GM23248 (cell line): ENCODE measurements at regions not wholly inside any gene's neighbourhood (a gene's known extent, or its start where the extent isn't known, plus 50 kb on each side); places are given as distances from the start of the nearest gene placed in this dataset.

Experiments used
- DNase-seq: peaks from one replicate; pipeline ENCODE4 v3.0.0-alpha.2; 2015
- H2AFZ ChIP-seq: fragments of 200-600 bp; sonication (generic); 2 replicates; pipeline ENCODE4 v1.6.1; 2016; ENCODE audit warnings: antibody characterized with exemption
- H3F3A ChIP-seq: fragments of 200-600 bp; sonication (generic); 2 replicates; pipeline ENCODE4 v1.6.1; 2016; ENCODE audit warnings: mild to moderate bottlenecking, antibody characterized with exemption, mixed run types; ENCODE audit not compliant: insufficient read depth
- H3K27ac ChIP-seq: fragments of 200-600 bp; sonication (generic); 2 replicates; pipeline ENCODE4 v1.5.1; 2016; ENCODE audit warnings: mild to moderate bottlenecking
- H3K27me3 ChIP-seq: fragments of 200-600 bp; sonication (generic); replicated peaks from 2 replicates; pipeline ENCODE4 v1.6.1; 2016; ENCODE audit warnings: mild to moderate bottlenecking; ENCODE audit not compliant: insufficient read depth
- H3K36me3 ChIP-seq: fragments of 200-600 bp; sonication (generic); 2 replicates; pipeline ENCODE4 v1.6.1; 2016; ENCODE audit warnings: low read depth, mild to moderate bottlenecking
- H3K4me1 ChIP-seq: fragments of 200-600 bp; sonication (generic); 2 replicates; pipeline ENCODE4 v1.6.1; 2016; ENCODE audit warnings: mild to moderate bottlenecking; ENCODE audit not compliant: insufficient read depth
- H3K4me2 ChIP-seq: fragments of 200-600 bp; sonication (generic); one replicate; pipeline ENCODE4 v1.6.1; 2016; ENCODE audit warnings: mild to moderate bottlenecking; ENCODE audit not compliant: unreplicated experiment
- H3K4me3 ChIP-seq: fragments of 200-600 bp; sonication (generic); 2 replicates; pipeline ENCODE4 v1.5.1; 2016; ENCODE audit warnings: mild to moderate bottlenecking
- H3K79me2 ChIP-seq: fragments of 200-600 bp; sonication (generic); 2 replicates; pipeline ENCODE4 v1.6.1; 2016; ENCODE audit warnings: mild to moderate bottlenecking; ENCODE audit not compliant: insufficient read depth
- H3K9ac ChIP-seq: fragments of 200-600 bp; sonication (generic); 2 replicates; pipeline ENCODE4 v1.6.1; 2016; ENCODE audit warnings: mild to moderate bottlenecking
- H3K9me2 ChIP-seq: fragments of 200-600 bp; sonication (generic); 2 replicates; pipeline ENCODE4 v1.6.1; 2016; ENCODE audit warnings: mixed run types, mild to moderate bottlenecking, moderate library complexity; ENCODE audit not compliant: insufficient read depth
- H3K9me3 ChIP-seq: fragments of 200-600 bp; sonication (generic); one replicate; pipeline ENCODE4 v1.6.1; 2017; ENCODE audit warnings: low read depth
- H4K20me1 ChIP-seq: fragments of 200-600 bp; sonication (generic); 2 replicates; pipeline ENCODE4 v1.6.0; 2016; ENCODE audit not compliant: insufficient read depth
- EZH2 ChIP-seq: fragments of 200-600 bp; sonication (generic); IDR thresholded peaks from 2 replicates; pipeline ENCODE4 v1.6.1; 2018; ENCODE audit warnings: antibody characterized with exemption, mild to moderate bottlenecking; ENCODE audit not compliant: insufficient read depth, poor library complexity, severe bottlenecking
- EZH2phosphoT487 ChIP-seq: fragments of 200-600 bp; sonication (generic); IDR thresholded peaks from 2 replicates; pipeline ENCODE4 v1.6.1; 2018; ENCODE audit warnings: antibody characterized with exemption, moderate library complexity, mild to moderate bottlenecking, low read depth; ENCODE audit not compliant: insufficient read depth
- WGBS, 2 experiments: methylation state at CpG; one replicate each; pipeline ENCODE4 v1.1.6; 2015 to 2017; ENCODE audit warnings: low lambda C conversion rate in 2 of 2, low coverage in 1 of 2; ENCODE audit errors: missing lambda C conversion rate in 2 of 2; 5-methylcytosine and 5-hydroxymethylcytosine counted together
- in situ Hi-C: fragments of 300-500 bp; cut with MboI; formaldehyde crosslinking; loops from 2 replicates; pipeline ENCODE4 v1.15.0; 2020

DNA sequence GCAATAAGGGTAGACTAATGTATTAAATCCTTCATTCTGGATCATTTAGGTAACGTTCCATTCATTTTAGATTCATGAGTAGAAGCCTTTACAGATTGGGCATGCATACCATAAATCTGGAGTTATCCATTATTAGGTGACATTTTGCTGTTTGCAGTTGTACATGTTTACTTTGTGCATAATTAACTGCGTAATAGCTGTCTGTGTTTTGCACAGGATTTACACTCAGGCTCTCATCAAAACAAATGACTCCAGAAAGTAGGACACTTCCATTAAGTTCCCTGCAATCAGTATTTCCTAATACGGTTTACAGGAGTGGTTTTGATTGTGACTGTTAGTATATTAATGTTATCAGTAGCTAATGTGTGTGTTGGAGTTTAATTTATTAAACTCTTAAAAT is 997.4 kb downstream of the HACE1 start:
- H3K4me2 ChIP-seq, result no peak overlapping the region
- WGBS, 2 experiments, result 21% methylated on average over 3 of the region's 3 CpGs
- no peaks in the 10 kb centered on the region for H4K20me1 ChIP-seq
- H3K9me2 ChIP-seq, result no peaks in the 10 kb centered on the region
- no peaks in the 10 kb centered on the region for H3K9me3 ChIP-seq
- H3K79me2 ChIP-seq, result no peaks in the 10 kb centered on the region
- TF ChIP-seq EZH2phosphoT487, result no peak
- no peak for TF ChIP-seq EZH2
- no peaks in the 10 kb centered on the region for H3K27me3 ChIP-seq
- H3F3A ChIP-seq, result no peaks in the 10 kb centered on the region
- no peak overlapping the region for H2AFZ ChIP-seq
- H3K4me3 ChIP-seq, result no peak overlapping the region
- in situ Hi-C loops, result no loop called here
- no peak overlapping the region for H3K27ac ChIP-seq
- H3K4me1 ChIP-seq, result no peaks in the 10 kb centered on the region
- DNase-seq, result no peak
- no peaks in the 10 kb centered on the region for H3K36me3 ChIP-seq
- no peak overlapping the region for H3K9ac ChIP-seq

DNA sequence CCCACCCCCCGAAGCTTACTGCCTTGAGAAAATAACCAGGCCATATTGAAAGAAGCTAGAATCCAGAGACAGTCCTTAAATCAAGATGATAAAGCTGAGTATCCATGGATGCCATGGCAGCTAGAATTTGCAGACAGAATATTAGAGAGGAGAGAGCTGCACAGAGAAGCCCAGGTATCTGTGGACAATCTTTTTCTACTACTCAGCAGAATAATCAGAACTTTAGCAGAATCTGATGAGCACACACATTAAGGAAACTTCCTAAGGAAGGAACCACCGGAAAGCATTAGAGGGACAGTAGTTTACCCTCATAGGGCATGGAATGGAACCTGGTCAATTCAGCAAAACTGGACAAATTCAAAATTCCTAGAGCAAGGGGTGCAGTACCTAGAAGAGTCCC is 1001.7 kb downstream of the HACE1 start:
- Histone ChIP-seq H2AFZ (no peak overlapping the region), H3K9ac (no peak overlapping the region), H4K20me1 (no peaks in the 10 kb centered on the region), H3K9me2 (no peaks in the 10 kb centered on the region), H3K4me3 (no peak overlapping the region), H3K4me2 (no peak overlapping the region), H3K79me2 (no peaks in the 10 kb centered on the region), H3K27me3 (no peaks in the 10 kb centered on the region), H3F3A (no peaks in the 10 kb centered on the region), H3K36me3 (no peaks in the 10 kb centered on the region), H3K9me3 (no peaks in the 10 kb centered on the region), H3K27ac (no peak overlapping the region), H3K4me1 (no peaks in the 10 kb centered on the region)
- no peak for DNase-seq
- WGBS, 2 experiments, result 22% methylated on average over 2 of the region's 2 CpGs
- in situ Hi-C loops, result no loop called here
- TF ChIP-seq EZH2phosphoT487, result no peak
- TF ChIP-seq EZH2, result no peak

DNA sequence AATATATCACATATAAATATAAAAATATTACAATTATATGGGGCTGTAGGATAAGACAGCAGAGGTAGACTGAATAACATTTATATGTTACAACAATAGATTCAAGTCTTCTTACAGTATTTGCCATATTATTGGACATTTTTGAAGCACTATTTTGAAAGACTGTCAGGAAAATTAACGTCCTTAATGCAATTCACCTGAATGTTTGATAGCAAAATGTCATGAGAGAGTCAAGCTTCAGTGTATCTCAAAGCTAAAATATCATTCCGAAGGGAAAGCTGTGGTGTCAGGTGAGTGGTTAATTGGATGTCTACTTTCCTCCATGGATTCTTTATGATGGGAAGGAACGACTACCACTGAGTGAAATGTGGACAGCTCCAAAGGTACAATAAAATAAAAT is 1004.0 kb downstream of the HACE1 start:
- Histone ChIP-seq H3K36me3 (no peaks in the 10 kb centered on the region), H3K27ac (no peak overlapping the region), H3K4me1 (no peaks in the 10 kb centered on the region), H3K79me2 (no peaks in the 10 kb centered on the region), H3F3A (no peaks in the 10 kb centered on the region), H3K9me2 (no peaks in the 10 kb centered on the region), H3K27me3 (no peaks in the 10 kb centered on the region), H3K9me3 (no peaks in the 10 kb centered on the region), H3K4me2 (no peak overlapping the region), H4K20me1 (no peaks in the 10 kb centered on the region), H3K4me3 (no peak overlapping the region), H3K9ac (no peak overlapping the region), H2AFZ (no peak overlapping the region)
- 13 to 14% methylated on average over 3 of the region's 3 CpGs for WGBS, 2 experiments
- TF ChIP-seq EZH2 (no peak), EZH2phosphoT487 (no peak)
- no peak for DNase-seq
- in situ Hi-C loops, result no loop called here

DNA sequence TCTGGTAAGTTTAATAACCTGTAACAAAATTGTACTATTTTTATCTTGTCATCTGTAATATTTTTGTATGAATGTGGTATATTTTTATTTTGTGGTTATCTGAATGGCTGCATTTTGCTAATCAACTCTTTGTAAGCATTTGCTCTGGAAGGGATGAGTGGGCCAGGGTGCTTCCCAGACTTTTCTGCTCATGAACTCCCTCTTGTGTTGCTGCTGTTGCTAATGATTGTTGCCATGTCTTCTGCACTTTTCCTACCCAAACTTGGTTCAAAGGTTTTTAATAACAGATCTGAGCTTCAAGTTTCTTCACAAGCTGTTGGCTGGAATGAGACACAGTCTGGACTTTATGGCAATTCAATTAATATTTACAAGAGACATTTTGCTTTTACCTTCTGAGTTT is 1005.7 kb downstream of the HACE1 start:
- Histone ChIP-seq H3K9me2 (no peaks in the 10 kb centered on the region), H3K9me3 (no peaks in the 10 kb centered on the region), H3K9ac (no peak overlapping the region), H3K27me3 (no peaks in the 10 kb centered on the region), H3K4me3 (no peak overlapping the region), H3K4me1 (no peaks in the 10 kb centered on the region), H3F3A (no peaks in the 10 kb centered on the region), H3K36me3 (no peaks in the 10 kb centered on the region), H3K79me2 (no peaks in the 10 kb centered on the region), H4K20me1 (no peaks in the 10 kb centered on the region), H3K27ac (no peak overlapping the region), H2AFZ (no peak overlapping the region), H3K4me2 (no peak overlapping the region)
- in situ Hi-C loops, result no loop called here
- no peak for DNase-seq
- TF ChIP-seq EZH2phosphoT487 (no peak), EZH2 (no peak)

DNA sequence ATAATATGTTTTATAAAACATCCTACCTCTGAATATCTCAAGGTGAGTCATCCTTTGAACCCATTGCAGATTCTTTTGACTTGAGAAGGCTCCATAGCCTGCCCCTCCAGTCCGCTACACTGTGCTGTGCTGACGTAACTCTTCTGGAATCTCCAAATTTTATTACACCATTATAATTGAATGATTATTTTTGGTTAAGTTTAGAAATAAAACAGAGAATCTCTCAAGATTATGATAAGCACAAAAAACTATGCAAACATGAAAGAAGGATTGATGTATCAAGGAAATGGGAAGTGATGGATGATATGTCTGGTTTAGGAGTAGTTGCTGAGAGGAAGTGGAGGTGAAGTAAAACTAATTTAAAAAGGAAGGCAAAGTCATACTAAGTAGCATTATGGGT is 1021.3 kb downstream of the HACE1 start:
- TF ChIP-seq EZH2 (no peak), EZH2phosphoT487 (no peak)
- H3F3A ChIP-seq, result no peaks in the 10 kb centered on the region
- in situ Hi-C loops, result no loop called here
- H3K9me2 ChIP-seq, result no peaks in the 10 kb centered on the region
- 49 to 65% methylated on average over 2 of the region's 2 CpGs for WGBS, 2 experiments
- H3K4me3 ChIP-seq, result no peak overlapping the region
- H3K27ac ChIP-seq, result no peak overlapping the region
- H3K36me3 ChIP-seq, result no peaks in the 10 kb centered on the region
- no peak overlapping the region for H2AFZ ChIP-seq
- H3K9ac ChIP-seq, result no peak overlapping the region
- H3K9me3 ChIP-seq, result no peaks in the 10 kb centered on the region
- no peaks in the 10 kb centered on the region for H3K27me3 ChIP-seq
- no peaks in the 10 kb centered on the region for H3K79me2 ChIP-seq
- no peaks in the 10 kb centered on the region for H3K4me1 ChIP-seq
- no peak for DNase-seq
- no peak overlapping the region for H3K4me2 ChIP-seq
- no peaks in the 10 kb centered on the region for H4K20me1 ChIP-seq
